HEK293 (cell line): ENCODE measurements at regions not wholly inside any gene's neighbourhood (a gene's known extent, or its start where the extent isn't known, plus 50 kb on each side); places are given as distances from the start of the nearest gene placed in this dataset.

Experiments
- CTCF ChIA-PET: fragments of 350-600 bp; formaldehyde crosslinking; extraction: SDS; loops from one replicate; lab custom pipeline; 2021; ENCODE audit warnings: antibody characterized with exemption; lab: Yijun Ruan, JAX
- POLR2A ChIA-PET: fragments of 300-600 bp; formaldehyde crosslinking; extraction: SDS; loops from one replicate; lab custom pipeline; 2020; ENCODE audit warnings: antibody characterized with exemption, inconsistent platforms; lab: Yijun Ruan, JAX
- H3K27ac ChIP-seq: fragments of 200-500 bp; sonication (Bioruptor generic); 2 replicates; pipeline ENCODE4 v1.5.1; 2014; ENCODE audit warnings: low read depth, low read length, control low read depth, inconsistent platforms; ENCODE audit errors: extremely low read depth
- H3K36me3 ChIP-seq, 2 experiments: fragments of 200-500 bp in 1 of 2; sonication (Bioruptor generic) in 1 of 2; 1 replicate in 1 of 2; 2 replicates in 1 of 2; pipeline ENCODE4 v1.5.1; 2014 to 2017; ENCODE audit warnings: inconsistent platforms in 2 of 2, low read length in 2 of 2; ENCODE audit not compliant: control insufficient read depth in 2 of 2, insufficient read depth in 1 of 2
- H3K4me1 ChIP-seq: fragments of 200-500 bp; sonication (Bioruptor generic); 2 replicates; pipeline ENCODE4 v1.5.1; 2014; ENCODE audit warnings: mild to moderate bottlenecking, low read length, inconsistent platforms; ENCODE audit not compliant: control insufficient read depth, insufficient read depth
- H3K4me3 ChIP-seq: 2 replicates; pipeline ENCODE4 v1.5.1; 2011; ENCODE audit warnings: low read depth, mild to moderate bottlenecking, control low read depth, low read length, moderate library complexity
- H3K9me3 ChIP-seq: fragments of 200-500 bp; sonication (Bioruptor generic); 2 replicates; pipeline ENCODE4 v1.5.1; 2014; ENCODE audit warnings: low read depth, low read length, inconsistent platforms; ENCODE audit not compliant: control insufficient read depth, insufficient read depth
- ATF2 ChIP-seq: fragments of 450-650 bp; formaldehyde crosslinking; IDR thresholded peaks from 2 replicates; pipeline ENCODE4 v1.5.1; 2016; ENCODE audit warnings: missing biosample characterization, missing genetic modification characterization, low read depth
- HIC1 ChIP-seq: fragments of 450-650 bp; formaldehyde crosslinking; IDR thresholded peaks from 2 replicates; pipeline ENCODE4 v1.5.1; 2016; ENCODE audit warnings: missing biosample characterization, missing genetic modification characterization
- IKZF3 ChIP-seq: fragments of 450-650 bp; IDR thresholded peaks from 2 replicates; pipeline ENCODE4 v1.5.0; 2018; ENCODE audit warnings: missing biosample characterization, mild to moderate bottlenecking, missing genetic modification characterization, moderate library complexity
- KLF8 ChIP-seq: fragments of 450-650 bp; formaldehyde crosslinking; IDR thresholded peaks from 2 replicates; pipeline ENCODE4 v1.5.1; 2016; ENCODE audit warnings: missing biosample characterization, missing genetic modification characterization
- MZF1 ChIP-seq: fragments of 450-650 bp; formaldehyde crosslinking; IDR thresholded peaks from 2 replicates; pipeline ENCODE4 v1.5.1; 2017; ENCODE audit warnings: missing biosample characterization, missing genetic modification characterization, borderline replicate concordance
- SALL2 ChIP-seq: fragments of 450-650 bp; formaldehyde crosslinking; IDR thresholded peaks from 2 replicates; pipeline ENCODE4 v1.5.0; 2017; ENCODE audit warnings: missing biosample characterization, mild to moderate bottlenecking, missing genetic modification characterization, borderline replicate concordance
- ZBTB21 ChIP-seq: fragments of 450-650 bp; formaldehyde crosslinking; IDR thresholded peaks from 2 replicates; pipeline ENCODE4 v1.5.1; 2017; ENCODE audit warnings: missing biosample characterization, missing genetic modification characterization
- ZFHX2 ChIP-seq: fragments of 450-650 bp; formaldehyde crosslinking; conservative IDR thresholded peaks from 2 replicates; pipeline ENCODE4 v1.5.1; 2016; ENCODE audit warnings: missing biosample characterization, missing genetic modification characterization
- ZNF148 ChIP-seq: fragments of 450-650 bp; formaldehyde crosslinking; IDR thresholded peaks from 2 replicates; pipeline ENCODE4 v1.5.0; 2017; ENCODE audit warnings: missing biosample characterization, missing genetic modification characterization, borderline replicate concordance
- ZNF157 ChIP-seq: fragments of 450-650 bp; formaldehyde crosslinking; IDR thresholded peaks from 2 replicates; pipeline ENCODE4 v1.5.1; 2016; ENCODE audit warnings: missing biosample characterization, missing genetic modification characterization
- ZNF2 ChIP-seq: fragments of 450-650 bp; formaldehyde crosslinking; IDR thresholded peaks from 2 replicates; pipeline ENCODE4 v1.5.1; 2016; ENCODE audit warnings: missing biosample characterization, missing genetic modification characterization
- ZNF248 ChIP-seq: fragments of 450-650 bp; formaldehyde crosslinking; IDR thresholded peaks from 2 replicates; pipeline ENCODE4 v1.5.1; 2017; ENCODE audit warnings: missing biosample characterization, missing genetic modification characterization
- ZNF26 ChIP-seq: fragments of 450-650 bp; formaldehyde crosslinking; IDR thresholded peaks from 2 replicates; pipeline ENCODE4 v1.5.1; 2016; ENCODE audit warnings: missing biosample characterization, missing genetic modification characterization
- ZNF266 ChIP-seq: fragments of 450-650 bp; formaldehyde crosslinking; IDR thresholded peaks from 2 replicates; pipeline ENCODE4 v1.5.1; 2016; ENCODE audit warnings: missing biosample characterization, missing genetic modification characterization, low read depth
- ZNF350 ChIP-seq: fragments of 450-650 bp; formaldehyde crosslinking; IDR thresholded peaks from 2 replicates; pipeline ENCODE4 v1.5.0; 2017; ENCODE audit warnings: missing biosample characterization, mild to moderate bottlenecking, missing genetic modification characterization
- ZNF426 ChIP-seq: fragments of 450-650 bp; formaldehyde crosslinking; IDR thresholded peaks from 2 replicates; pipeline ENCODE4 v1.5.1; 2017; ENCODE audit warnings: missing biosample characterization, missing genetic modification characterization, mild to moderate bottlenecking, inconsistent platforms, moderate library complexity
- ZNF521 ChIP-seq: fragments of 450-650 bp; formaldehyde crosslinking; IDR thresholded peaks from 2 replicates; pipeline ENCODE4 v1.5.1; 2017; ENCODE audit warnings: missing biosample characterization, mild to moderate bottlenecking, missing genetic modification characterization
- ZNF629 ChIP-seq: fragments of 450-650 bp; formaldehyde crosslinking; IDR thresholded peaks from 2 replicates; pipeline ENCODE4 v1.5.1; 2017; ENCODE audit warnings: missing biosample characterization, missing genetic modification characterization
- ZNF660 ChIP-seq: fragments of 450-650 bp; IDR thresholded peaks from 2 replicates; pipeline ENCODE4 v1.5.1; 2018; ENCODE audit warnings: missing biosample characterization, mild to moderate bottlenecking, missing genetic modification characterization
- ZNF792 ChIP-seq: fragments of 450-650 bp; formaldehyde crosslinking; IDR thresholded peaks from 2 replicates; pipeline ENCODE4 v1.5.1; 2016; ENCODE audit warnings: missing biosample characterization, missing genetic modification characterization
- ZSCAN4 ChIP-seq: fragments of 450-650 bp; formaldehyde crosslinking; IDR thresholded peaks from 2 replicates; pipeline ENCODE4 v1.5.1; 2017; ENCODE audit warnings: missing biosample characterization, missing genetic modification characterization
- ZSCAN5A ChIP-seq: fragments of 450-650 bp; formaldehyde crosslinking; IDR thresholded peaks from 2 replicates; pipeline ENCODE4 v1.5.1; 2016; ENCODE audit warnings: missing biosample characterization, missing genetic modification characterization

- H3K9me3 ChIP-seq, result no peaks in the 10 kb centered on the region
- no peak for TF ChIP-seq ZNF266 (tag by site-specific recombination)
- TF ChIP-seq KLF8 (tag by site-specific recombination), result no peak
- no peak for TF ChIP-seq ZFHX2 (tag by site-specific recombination)
- TF ChIP-seq SALL2 (tag by site-specific recombination), result no peak
- TF ChIP-seq ZNF629, result no peak
- no peak for TF ChIP-seq HIC1 (tag by site-specific recombination)
- TF ChIP-seq ZNF521 (tag by site-specific recombination), result no peak
- no peak for TF ChIP-seq ZNF426 (tag by site-specific recombination)
- no peak for TF ChIP-seq ZNF26 (tag by site-specific recombination)
- TF ChIP-seq ATF2 (tag by site-specific recombination), result no peak
- no peak for TF ChIP-seq ZSCAN4 (tag by site-specific recombination)
- TF ChIP-seq ZNF248, result no peak
- TF ChIP-seq, all 188 proteins: peak for 0
- ChIA-PET POLR2A (no interaction called here), CTCF (interaction anchor here (0.6 to 1.5 kb wide), 2 partner anchors 72 to 89 kb away, joined by 3 to 4 read pairs; no protein-coding TSS in a partner anchor)
- Histone ChIP-seq H3K4me1 (peaks cover 6% of the 10 kb centered on the region; the same call in 1 of the 2 replicates), H3K27ac (no peak overlapping the region), H3K36me3 (no peaks in the 10 kb centered on the region; a peak in 1 of 3 replicates), H3K4me3 (no peak overlapping the region)
These were observed 70.0 kb downstream of the KCTD15 start for GRCh38 chr19:33866696-33867095.

GRCh38 chr19:33868076-33868735 lies 71.5 kb downstream of the KCTD15 start:
- Histone ChIP-seq H3K36me3 (no peaks in the 10 kb centered on the region; a peak in 1 of 3 replicates), H3K4me3 (no peak overlapping the region), H3K9me3 (no peaks in the 10 kb centered on the region), H3K27ac (no peak overlapping the region), H3K4me1 (peaks cover 6% of the 10 kb centered on the region; the same call in 1 of the 2 replicates)
- POLR2A ChIA-PET, result no interaction called here
- TF ChIP-seq ZNF157 (no peak), ZNF792 (tag by site-specific recombination) (no peak), ZNF350 (tag by site-specific recombination) (no peak), ZNF148 (tag by site-specific recombination) (no peak), IKZF3 (tag by site-specific recombination) (no peak), ZBTB21 (tag by site-specific recombination) (no peak), MZF1 (tag by site-specific recombination) (no peak), ZSCAN5A (tag by site-specific recombination) (no peak), ZNF660 (tag by site-specific recombination) (no peak), ZNF2 (no peak)
- CTCF ChIA-PET, result interaction anchor here (0.9 to 1.8 kb wide), 4 partner anchors 73 to 173 kb away, joined by 4 to 8 read pairs (median 6); no protein-coding TSS in a partner anchor
